ENCODE measurements at regions not wholly inside any gene's neighbourhood (a gene's known extent, or its start where the extent isn't known, plus 50 kb on each side); places are given as distances from the start of the nearest gene placed in this dataset.

- no peak for DNase-seq
- ChIA-PET CTCF (no interaction called here), POLR2A (no interaction called here)
- Mint-ChIP-seq H3K4me3 (no peak overlapping the region), H3K4me1 (no peaks in the 10 kb centered on the region), H3K9me3 (peaks cover 4% of the 10 kb centered on the region), H3K27me3 (peaks cover 12% of the 10 kb centered on the region), H3K36me3 (ENCODE audit: low read depth) (no peaks in the 10 kb centered on the region), H3K27ac (no peak overlapping the region)
These were observed 59.9 kb upstream of the BHLHE23 start for GRCh38 chr20:63066506-63067265.

DNA sequence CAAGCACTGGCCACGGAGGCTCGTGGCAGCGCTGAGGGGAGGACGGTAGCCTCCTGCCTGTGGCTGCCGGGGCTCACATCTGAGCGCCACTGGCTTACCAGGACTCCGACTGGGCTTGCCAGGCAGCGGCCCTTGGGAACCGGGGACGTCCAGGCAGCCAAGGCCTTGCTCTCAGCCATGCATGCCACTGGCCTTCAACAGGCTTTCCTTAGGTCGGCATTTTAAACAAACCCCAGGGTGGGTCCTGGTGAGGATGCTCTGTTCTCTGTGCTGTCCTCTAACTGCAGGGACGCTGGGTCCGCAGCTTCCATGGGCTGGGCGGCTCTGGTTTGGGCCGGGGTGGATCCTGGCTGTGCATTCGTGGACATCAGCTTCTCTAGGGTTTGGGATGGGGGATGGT is 59.1 kb upstream of the BHLHE23 start:
- Mint-ChIP-seq H3K27ac (no peak overlapping the region), H3K9me3 (peaks cover 11% of the 10 kb centered on the region), H3K27me3 (peaks cover 5% of the 10 kb centered on the region), H3K36me3 (ENCODE audit: low read depth) (no peaks in the 10 kb centered on the region), H3K4me1 (no peaks in the 10 kb centered on the region), H3K4me3 (no peak overlapping the region)
- CTCF ChIA-PET = no interaction called here
- POLR2A ChIA-PET = no interaction called here
- no peak for DNase-seq

- POLR2A ChIA-PET = no interaction called here
- no peak overlapping the region for H3K27ac Mint-ChIP-seq
- no peaks in the 10 kb centered on the region for H3K27me3 Mint-ChIP-seq
- CTCF ChIA-PET = interaction anchor here (0.5 kb wide), 1 partner anchor 45 kb away, joined by 3 read pairs; no protein-coding TSS in a partner anchor
- peaks cover 11% of the 10 kb centered on the region for H3K9me3 Mint-ChIP-seq
- DNase-seq = no peak
- no peaks in the 10 kb centered on the region for H3K4me1 Mint-ChIP-seq
- H3K4me3 Mint-ChIP-seq = no peak overlapping the region
- H3K36me3 Mint-ChIP-seq (ENCODE audit: low read depth) = no peaks in the 10 kb centered on the region
These were observed 58.3 kb upstream of the BHLHE23 start for GRCh38 chr20:63064745-63065711.

GRCh38 chr20:63064310-63064709 is 57.5 kb upstream of the BHLHE23 start:
- ChIA-PET CTCF (interaction anchor here (0.5 kb wide), 1 partner anchor 46 kb away, joined by 3 read pairs; no protein-coding TSS in a partner anchor), POLR2A (no interaction called here)
- Mint-ChIP-seq H3K36me3 (ENCODE audit: low read depth) (no peaks in the 10 kb centered on the region), H3K27me3 (no peaks in the 10 kb centered on the region), H3K9me3 (peaks cover 11% of the 10 kb centered on the region), H3K4me3 (no peak overlapping the region), H3K27ac (no peak overlapping the region), H3K4me1 (no peaks in the 10 kb centered on the region)
- no peak for DNase-seq

DNA sequence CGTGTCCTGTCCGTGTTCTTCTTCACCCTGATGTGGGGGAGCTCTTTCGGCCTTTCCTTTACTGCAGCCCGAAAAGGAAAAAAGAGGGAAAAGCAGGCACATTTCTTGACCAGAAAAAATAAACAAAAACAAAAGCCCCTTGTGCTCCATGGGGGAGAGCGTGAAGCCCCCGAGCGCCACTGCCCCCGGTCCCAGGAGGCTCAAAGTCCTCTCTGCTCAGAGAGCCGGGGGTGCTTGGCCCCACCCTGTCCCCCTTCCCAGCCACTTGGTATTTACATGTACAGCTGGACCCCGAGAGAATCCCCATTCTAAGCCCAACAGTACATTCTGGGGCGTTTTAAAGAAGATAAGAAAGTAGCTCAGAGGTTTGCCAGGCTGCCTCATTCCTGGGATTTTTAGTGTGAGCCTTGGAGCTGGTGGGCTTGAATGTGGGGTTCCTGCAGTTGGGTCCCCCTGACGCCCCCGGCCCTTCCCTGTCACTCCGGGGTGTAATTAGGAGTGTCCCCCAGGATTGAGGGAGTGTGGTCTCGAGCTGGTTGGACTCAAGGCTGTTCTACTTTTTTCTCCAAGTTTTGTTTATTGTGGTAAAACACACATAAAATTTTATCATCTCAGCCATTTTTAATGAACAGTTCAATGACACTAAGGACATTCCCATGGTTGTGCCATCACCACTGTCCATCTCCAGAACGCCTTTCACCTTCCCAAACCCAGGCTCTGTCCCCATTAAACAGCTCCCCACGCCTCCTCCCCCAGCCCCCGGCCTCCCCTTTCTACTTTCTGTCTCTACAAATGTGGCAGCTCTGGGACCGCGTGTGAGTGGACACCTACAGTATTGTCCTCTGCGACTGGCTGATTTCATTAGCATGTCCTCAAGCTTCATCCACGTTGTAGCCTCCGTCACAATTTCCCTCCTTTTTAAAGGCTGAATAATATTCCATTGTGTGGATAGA is 55.7 kb upstream of the BHLHE23 start:
- CTCF ChIA-PET = interaction anchor here (0.6 kb wide), 1 partner anchor 9 kb away, joined by 4 read pairs; no protein-coding TSS in a partner anchor
- Mint-ChIP-seq H3K27me3 (no peaks in the 10 kb centered on the region), H3K36me3 (ENCODE audit: low read depth) (no peaks in the 10 kb centered on the region)

DNA sequence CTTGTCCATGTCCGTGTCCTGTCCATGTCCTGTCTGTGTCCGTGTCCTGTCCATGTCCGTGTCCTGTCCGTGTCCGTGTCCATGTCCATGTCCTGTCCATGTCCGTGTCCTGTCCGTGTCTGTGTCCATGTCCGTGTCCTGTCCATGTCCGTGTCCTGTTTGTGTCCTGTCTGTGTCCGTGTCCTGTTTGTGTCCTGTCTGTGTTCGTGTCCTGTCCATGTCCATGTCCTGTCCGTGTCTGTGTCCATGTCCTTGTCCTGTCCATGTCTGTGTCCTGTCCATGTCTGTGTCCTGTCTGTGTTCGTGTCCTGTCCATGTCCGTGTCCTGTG is 55.0 kb upstream of the BHLHE23 start:
- ChIA-PET CTCF (no interaction called here), POLR2A (no interaction called here)
- no peak for DNase-seq
- H3K27me3 Mint-ChIP-seq = no peaks in the 10 kb centered on the region
- no peak overlapping the region for H3K27ac Mint-ChIP-seq
- peaks cover 11% of the 10 kb centered on the region for H3K9me3 Mint-ChIP-seq
- no peak overlapping the region for H3K4me3 Mint-ChIP-seq
- H3K36me3 Mint-ChIP-seq (ENCODE audit: low read depth) = no peaks in the 10 kb centered on the region
- H3K4me1 Mint-ChIP-seq = no peaks in the 10 kb centered on the region

More for the DNA sequence above, 55.7 kb upstream of the BHLHE23 start:
- DNase-seq = no peak
- Mint-ChIP-seq H3K4me3 (no peak overlapping the region), H3K4me1 (no peaks in the 10 kb centered on the region), H3K9me3 (peaks cover 11% of the 10 kb centered on the region), H3K27ac (no peak overlapping the region)
- POLR2A ChIA-PET = no interaction called here

- DNase-seq = no peak
- Mint-ChIP-seq H3K9me3 (peaks cover 11% of the 10 kb centered on the region), H3K4me3 (no peak overlapping the region), H3K27ac (no peak overlapping the region), H3K4me1 (no peaks in the 10 kb centered on the region), H3K27me3 (no peaks in the 10 kb centered on the region), H3K36me3 (ENCODE audit: low read depth) (no peaks in the 10 kb centered on the region)
- CTCF ChIA-PET = no interaction called here
- POLR2A ChIA-PET = no interaction called here
These were observed 54.4 kb upstream of the BHLHE23 start for GRCh38 chr20:63061051-63061770.

GRCh38 chr20:63060057-63060991 is 53.6 kb upstream of the BHLHE23 start:
- H3K4me3 Mint-ChIP-seq = no peak overlapping the region
- peaks cover 11% of the 10 kb centered on the region for H3K9me3 Mint-ChIP-seq
- no peaks in the 10 kb centered on the region for H3K4me1 Mint-ChIP-seq
- no peak for DNase-seq
- POLR2A ChIA-PET = no interaction called here
- no peaks in the 10 kb centered on the region for H3K27me3 Mint-ChIP-seq
- CTCF ChIA-PET = no interaction called here
- no peak overlapping the region for H3K27ac Mint-ChIP-seq
- H3K36me3 Mint-ChIP-seq (ENCODE audit: low read depth) = no peaks in the 10 kb centered on the region

- no peak for DNase-seq
- no peak overlapping the region for H3K4me3 Mint-ChIP-seq
- H3K4me1 Mint-ChIP-seq = no peaks in the 10 kb centered on the region
- ChIA-PET CTCF (no interaction called here), POLR2A (no interaction called here)
- H3K9me3 Mint-ChIP-seq = peaks cover 11% of the 10 kb centered on the region
- no peaks in the 10 kb centered on the region for H3K27me3 Mint-ChIP-seq
- H3K36me3 Mint-ChIP-seq (ENCODE audit: low read depth) = no peaks in the 10 kb centered on the region
- H3K27ac Mint-ChIP-seq = no peak overlapping the region
These were observed 52.9 kb upstream of the BHLHE23 start for GRCh38 chr20:63059684-63060056.

GRCh38 chr20:63058696-63059335 is 52.1 kb upstream of the BHLHE23 start:
- H3K9me3 Mint-ChIP-seq = peaks cover 11% of the 10 kb centered on the region
- no peak overlapping the region for H3K27ac Mint-ChIP-seq
- H3K36me3 Mint-ChIP-seq (ENCODE audit: low read depth) = no peaks in the 10 kb centered on the region
- DNase-seq = no peak
- ChIA-PET POLR2A (no interaction called here), CTCF (no interaction called here)
- no peak overlapping the region for H3K4me3 Mint-ChIP-seq
- no peaks in the 10 kb centered on the region for H3K27me3 Mint-ChIP-seq
- no peaks in the 10 kb centered on the region for H3K4me1 Mint-ChIP-seq
